ENCODE measurements at regions not wholly inside any gene's neighbourhood (a gene's known extent, or its start where the extent isn't known, plus 50 kb on each side); places are given as distances from the start of the nearest gene placed in this dataset.
"Not testable (repeated sequence)": the region's sequence is repeated elsewhere in the genome, so short reads cannot be mapped to it uniquely, and the experiment has no call there.

DNA sequence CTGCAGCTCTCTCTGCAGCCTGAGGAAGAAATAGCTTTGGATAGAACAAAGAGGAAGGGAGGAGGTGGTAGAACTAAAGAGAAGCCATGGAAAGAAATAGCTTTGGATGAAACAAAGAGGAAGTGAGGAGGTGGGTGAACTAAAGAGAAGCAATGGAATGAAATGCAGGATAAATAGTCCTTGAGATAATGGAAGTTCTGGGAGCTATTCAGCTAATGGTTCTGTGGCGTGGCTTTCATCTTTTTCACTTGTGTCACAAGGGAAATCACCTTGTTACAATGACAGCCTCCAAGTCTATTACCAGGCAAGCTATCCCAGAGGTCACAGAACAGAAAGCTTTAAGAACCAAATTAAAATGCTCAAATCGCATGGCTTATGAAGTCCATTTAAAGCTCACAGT lies 141.3 kb upstream of the ARG1 start:
- DNase-seq, result no peak

DNA sequence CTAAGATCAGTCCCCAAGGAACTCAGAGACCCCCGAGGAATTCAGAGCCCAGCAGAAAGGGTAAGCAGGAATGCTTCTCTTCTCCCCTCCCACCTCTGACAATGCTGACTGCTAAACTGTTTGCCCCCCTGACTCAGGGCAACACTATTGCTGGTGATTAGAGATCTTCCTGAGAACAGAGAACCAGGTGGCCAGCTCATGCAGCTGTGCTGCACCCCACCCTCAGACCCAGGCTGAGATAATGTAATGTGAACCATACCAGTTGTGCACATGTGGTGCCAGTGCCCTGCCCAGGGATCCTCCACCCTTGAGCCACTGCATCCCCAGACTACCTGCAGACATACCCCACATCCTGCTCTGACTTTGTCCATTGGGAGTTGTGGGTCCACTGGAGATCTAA lies 139.1 kb upstream of the ARG1 start:
- no peak for DNase-seq

DNA sequence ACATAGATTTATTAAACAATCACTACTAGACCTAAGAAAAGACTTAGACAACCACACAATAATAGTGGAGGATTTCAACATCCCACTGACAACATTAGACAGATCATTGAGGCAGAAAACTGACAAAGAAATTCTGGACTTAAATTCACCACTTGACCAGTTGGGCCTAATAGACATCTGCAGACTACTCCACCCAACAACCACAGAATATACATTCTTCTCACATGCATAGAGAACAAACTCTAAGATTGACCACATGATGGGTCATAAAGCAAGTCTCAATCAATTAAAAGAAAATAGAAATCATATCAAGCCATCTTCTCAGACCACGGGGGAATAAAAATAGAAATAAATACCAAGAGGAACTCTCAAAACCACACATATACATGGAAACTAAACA lies 136.7 kb upstream of the ARG1 start:
- no peak for DNase-seq

DNA sequence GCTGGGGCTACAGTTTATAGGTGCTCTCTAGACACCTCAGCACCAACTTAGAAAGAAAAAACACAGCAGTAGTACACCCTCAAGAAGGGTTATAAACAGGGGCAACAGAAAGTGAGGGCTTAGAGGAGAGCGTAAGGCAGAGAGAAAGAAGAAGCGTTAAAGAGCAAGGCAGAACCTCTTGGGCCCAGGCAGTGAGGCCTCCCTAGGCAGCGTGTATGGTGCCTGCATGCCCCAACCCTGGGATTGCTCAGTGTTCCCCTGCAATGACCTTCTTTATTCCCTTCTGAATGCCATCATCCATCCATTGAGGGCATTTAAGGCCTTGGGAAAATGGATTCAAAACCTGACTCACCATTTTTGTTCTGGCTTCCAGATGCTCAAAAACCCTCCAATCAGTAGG lies 130.0 kb upstream of the ARG1 start:
- DNase-seq, result no peak

DNA sequence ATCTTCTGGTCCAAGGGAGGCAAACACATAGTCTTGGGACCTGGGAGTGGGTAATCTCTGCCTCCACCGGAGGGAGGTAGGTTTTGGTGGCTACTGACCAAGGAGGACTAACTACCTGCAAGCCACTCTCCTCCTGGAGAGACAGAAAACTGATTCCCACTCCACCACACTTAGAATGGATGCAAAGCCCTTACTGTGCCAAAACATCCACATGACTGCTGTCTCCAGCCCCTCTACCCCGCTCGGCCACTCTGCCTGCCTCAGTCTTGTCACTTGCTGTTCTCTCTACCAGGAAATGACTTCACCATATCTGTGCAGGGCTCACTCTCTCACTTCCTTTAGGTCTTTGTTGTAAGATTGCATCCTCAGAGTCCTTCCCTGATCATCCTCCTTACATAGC lies 129.5 kb upstream of the ARG1 start:
- DNase-seq, result peak; percentile 67

DNA sequence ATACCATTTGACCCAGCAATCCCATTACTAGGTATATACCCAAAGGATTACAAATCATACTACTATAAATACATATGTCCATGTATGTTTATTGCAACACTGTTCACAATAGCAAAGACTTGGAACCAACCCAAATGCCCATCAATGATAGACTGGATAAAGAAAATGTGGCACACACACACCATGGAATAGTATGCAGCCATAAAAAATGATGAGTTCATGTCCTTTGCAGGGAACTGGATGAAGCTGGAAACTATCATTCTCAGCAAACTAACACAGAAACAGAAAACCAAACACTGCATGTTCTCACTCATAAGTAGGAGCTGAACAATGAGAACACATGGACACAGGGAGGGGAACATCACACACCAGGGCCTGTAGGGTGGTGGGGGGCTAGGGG lies 127.7 kb upstream of the ARG1 start:
- DNase-seq, result not testable (repeated sequence)

DNA sequence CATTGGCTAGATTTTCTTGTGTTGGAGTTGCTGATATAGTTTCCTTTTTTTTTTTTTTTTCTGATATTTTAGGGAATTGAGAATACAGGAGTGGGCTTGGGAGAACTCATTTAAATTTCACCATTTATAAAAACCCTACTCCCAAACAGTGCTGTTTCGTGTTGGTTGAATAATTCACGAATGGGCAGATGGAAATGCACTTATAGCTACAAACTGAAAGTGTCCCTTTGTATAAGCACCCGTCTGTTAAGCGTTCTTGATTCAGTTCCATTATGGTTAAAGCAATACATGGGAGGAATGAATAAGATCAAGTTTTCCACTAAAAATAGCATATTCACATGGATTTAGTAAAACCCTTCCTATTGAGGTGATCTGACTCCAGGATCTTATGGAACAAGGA lies 122.2 kb upstream of the ARG1 start:
- no peak for DNase-seq

DNA sequence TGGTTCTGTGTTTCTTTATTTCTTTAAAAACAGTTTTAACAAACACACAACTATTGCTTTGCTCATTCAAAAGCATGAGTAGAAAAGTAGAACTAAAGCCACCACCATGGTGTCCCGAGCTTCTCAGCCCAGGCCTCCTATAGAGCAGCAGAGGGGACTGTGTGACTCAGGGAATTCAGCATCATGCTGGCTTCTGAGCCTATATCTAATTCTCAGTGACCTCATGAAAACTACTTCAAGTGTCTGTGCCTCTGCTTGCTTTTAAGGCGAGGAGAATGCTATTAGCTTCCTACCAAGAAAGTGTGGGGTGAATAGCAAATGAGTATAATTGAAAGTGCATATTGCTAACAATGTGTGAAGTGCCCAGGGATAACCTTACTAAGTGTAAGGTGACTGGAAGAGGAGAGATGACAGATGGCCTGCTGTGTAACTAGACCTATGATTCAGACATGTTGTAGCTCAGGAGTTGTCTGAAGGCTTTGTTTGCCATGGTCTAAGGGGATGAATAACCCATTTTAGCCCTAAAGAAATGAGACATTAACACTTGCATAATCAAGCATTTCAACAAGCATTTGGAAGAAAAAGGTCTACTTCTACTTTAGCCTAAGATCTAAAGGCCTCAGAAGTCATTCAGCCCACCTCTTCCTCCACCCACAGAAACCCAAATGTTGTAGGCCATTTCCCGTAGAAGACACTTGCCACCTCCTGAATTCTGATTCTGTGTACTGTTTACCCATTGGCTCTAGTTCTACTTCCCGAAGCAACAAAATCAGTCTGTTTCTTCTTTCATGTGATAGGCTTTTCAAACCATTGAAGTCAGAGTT lies 121.5 kb upstream of the ARG1 start:
- DNase-seq, result no peak

DNA sequence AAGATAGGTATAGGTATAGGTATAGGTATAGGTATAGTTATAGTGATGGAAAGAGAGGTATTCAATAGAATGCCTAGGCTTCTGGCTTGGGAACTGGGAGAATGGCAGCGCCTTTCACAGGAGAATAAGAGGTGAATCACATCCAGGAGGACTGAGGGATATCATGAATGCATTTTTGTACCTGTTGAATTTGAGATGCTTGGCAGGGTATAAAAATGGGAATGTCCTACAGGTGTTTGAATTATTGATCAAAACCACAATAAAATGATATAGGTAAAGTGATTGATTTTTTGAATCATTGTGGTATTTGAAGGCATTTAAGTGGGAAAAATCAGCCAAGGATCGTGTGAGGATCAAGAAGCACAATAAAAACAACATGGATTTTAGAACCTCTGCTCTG lies 119.2 kb upstream of the ARG1 start:
- no peak for DNase-seq

DNA sequence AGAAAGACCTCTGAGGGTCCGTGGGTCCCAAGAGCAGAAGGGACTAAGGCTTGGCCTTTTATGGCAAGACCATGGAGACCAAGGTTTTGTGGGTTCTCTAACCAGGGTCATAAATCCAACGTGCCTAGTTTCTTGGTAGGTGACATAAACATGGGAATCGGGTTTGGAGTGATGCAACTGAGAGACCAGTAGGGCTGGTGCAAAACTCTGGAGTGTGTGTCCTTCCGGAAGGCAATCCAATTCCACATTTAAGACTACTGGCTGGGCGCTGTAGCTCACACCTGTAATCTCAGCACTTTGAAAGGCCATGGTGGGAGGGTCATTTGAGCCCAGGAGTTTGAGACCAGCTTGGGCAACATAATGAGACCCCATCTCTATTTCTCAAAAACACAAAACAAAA lies 116.5 kb upstream of the ARG1 start:
- no peak for DNase-seq

DNA sequence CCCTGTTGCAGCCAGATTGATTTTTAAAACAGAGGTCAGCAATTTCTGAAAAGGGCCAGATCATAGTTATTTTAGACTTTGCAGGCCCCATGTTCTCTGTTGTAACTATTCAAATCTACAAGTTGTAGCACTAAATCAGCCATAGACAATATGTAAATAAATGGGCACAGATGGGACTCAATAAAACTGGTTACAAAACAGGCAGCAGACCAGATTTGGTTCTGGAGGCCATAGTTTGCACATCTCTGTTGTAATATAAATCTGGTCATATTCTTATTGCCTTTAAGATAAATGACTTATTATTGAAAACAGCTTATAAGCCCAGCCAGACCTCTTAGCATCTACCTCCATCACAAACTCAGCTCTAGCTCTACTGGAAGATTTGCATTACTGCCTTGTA lies 114.0 kb upstream of the ARG1 start:
- no peak for DNase-seq

DNA sequence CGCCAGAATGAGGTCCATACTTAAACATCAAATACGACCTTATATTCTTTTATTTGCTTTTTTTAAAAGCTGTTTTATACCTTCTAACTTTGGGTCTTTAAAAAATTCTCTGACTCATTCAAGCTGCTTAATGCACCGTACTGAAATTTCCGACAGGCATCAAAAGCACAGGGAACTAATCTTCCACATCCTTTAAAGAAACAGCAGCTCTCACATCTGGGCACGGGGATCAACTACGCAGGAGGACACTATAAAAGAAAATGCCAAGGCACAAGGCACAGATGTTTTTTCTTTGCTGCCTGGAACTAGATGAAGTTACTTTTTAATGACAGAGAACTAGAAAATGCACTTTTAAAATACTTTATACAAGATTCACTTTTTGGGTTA lies 112.4 kb upstream of the ARG1 start:
- no peak for DNase-seq

DNA sequence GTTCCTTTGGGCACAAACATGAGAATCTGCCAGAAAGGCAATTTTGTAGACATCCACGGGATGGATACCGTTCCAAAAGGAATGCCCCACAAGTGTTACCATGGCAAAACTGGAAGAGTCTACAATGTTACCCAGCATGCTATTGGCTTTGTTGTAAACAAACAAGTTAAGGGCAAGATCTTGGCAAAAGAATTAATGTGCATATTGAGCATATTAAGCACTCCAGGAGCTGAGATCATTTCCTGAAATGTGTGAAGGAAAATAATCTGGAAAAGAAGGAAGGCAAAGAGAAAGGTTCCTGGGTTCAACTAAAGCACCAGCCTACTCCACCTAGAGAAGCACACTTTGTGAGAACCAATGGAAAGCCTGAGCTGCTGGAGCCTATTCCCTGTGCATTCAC lies 103.9 kb upstream of the ARG1 start:
- DNase-seq, result no peak

DNA sequence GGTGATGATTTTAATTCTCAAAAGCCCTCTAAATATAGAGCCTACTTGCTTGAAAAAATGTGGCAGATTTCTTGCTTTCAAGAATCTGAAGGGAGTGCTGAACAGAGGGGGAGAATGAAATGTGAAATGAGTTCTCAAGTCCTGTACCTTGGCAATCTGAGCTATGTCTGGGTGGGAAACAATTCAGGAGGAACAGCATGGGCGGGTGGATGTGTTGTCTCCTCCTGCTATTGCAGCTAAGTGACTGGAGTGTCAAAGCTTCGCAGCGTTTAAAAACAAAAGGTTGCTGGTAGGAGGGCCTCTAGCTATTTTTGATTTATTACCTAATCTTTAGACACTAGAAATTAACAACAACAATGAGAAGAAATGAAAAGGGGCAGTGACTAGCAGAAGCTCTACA lies 102.5 kb upstream of the ARG1 start:
- DNase-seq, result no peak

DNA sequence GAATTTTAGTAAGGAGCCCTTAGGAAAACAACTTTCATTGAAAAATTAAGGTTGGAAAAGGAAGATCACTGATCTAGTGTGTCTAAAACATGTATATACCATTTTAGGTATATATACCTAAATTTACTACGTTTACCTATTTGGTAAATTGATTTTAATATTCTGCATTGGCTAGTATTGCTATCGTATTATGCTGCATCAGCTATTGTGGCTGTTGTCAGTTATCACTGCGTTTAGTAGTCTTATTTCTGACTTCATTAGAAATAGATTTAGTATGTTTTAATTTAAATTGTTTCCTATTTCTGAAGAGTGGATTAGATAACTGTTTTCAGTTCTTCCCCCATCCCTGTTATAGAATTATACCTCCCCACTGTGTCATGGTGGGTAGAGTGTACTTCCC lies 101.7 kb upstream of the ARG1 start:
- no peak for DNase-seq

DNA sequence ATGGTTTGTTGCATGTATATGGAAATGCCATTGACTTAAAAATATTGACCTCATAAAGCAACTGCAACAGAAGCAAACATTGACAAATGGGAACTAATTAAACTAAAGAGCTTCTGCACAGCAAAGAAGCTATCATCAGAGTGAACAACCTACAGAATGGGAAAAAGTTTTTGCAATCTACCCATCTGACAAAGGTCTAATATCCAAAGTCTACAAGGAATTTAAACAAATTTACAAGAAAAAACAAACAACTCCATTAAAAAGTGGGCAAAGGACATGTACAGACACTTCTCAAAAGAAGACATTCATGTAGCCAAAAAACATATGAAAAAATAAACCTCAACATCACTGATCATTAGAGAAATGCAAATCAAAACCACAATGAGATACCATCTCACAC lies 99.7 kb upstream of the ARG1 start:
- DNase-seq, result not testable (repeated sequence)

DNA sequence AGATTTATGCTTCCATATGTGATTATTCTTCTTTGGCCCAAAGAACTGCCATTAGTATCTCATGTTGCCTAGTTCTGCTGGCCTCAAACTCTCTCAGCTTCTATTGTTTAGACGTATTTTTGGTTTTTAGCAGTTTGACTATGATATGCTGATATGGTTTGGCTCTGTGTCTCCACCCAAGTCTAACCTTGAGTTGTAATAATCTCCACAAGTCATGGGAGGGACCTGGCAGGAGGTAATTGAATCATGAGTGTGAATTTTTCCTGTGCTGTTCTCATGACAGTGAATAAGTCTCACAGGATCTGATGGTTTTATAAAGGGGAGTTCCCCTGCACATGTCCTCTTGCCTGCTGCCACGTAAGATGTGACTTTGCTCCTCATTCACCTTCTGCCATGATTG lies 96.7 kb upstream of the ARG1 start:
- no peak for DNase-seq

DNA sequence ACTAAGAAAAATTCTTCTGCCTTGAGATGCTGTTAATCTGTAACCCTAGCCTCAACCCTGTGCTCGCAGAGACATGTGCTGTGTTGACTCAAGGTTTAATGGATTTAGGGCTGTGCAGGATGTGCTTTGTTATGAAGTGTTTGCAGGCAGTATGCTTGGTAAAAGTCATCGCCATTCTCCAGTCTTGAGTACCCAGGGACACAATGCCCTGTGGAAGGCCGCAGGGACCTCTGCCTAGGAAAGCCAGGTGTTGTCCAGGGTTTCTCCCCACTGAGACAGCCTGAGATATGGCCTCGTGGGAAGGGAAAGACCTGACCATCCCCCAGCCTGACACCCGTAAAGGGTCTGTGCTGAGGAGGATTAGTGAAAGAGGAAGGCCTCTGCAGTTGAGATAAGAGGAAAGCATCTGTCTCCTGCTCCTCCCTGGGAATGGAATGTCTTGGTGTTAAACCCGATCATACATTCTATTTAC lies 94.2 kb upstream of the ARG1 start:
- DNase-seq, result not testable (repeated sequence)

DNA sequence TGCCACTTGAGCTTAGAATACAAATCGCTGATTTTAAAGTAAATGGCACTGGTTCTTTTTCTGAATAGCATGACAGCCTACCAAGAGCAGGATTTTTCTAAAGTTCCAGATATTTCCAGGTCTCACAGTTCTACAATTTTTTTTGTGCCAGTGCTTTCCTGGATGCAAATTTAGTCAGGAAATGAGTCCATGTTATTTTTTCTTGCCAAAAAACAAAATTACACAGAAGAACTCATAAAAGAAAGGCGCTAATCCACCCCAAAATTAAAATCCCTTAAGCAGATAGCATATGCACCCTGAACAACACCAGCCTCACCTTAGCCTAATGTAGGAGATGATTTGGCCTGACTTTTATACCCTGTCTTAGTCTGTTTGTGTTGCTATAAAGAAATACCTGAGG lies 86.4 kb upstream of the ARG1 start:
- DNase-seq, result no peak

DNA sequence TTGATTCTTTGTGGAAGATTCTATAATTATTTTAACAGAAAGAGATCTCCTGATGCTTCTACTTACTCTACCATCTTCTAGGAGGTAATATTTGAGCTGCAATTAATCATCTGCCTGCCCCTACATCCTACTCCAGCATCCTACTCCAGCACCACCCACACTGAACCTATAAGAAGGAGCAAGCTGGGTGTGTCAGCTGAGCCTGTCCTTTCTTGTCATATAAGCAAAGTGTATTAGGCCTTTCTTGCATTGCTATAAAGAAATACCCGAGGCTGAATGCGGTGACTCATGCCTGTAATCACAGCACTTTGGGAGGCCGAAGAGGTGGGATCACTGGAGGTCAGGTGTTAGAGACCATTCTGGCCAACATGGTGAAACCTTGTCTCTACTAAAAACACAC lies 84.2 kb upstream of the ARG1 start:
- DNase-seq, result no peak

DNA sequence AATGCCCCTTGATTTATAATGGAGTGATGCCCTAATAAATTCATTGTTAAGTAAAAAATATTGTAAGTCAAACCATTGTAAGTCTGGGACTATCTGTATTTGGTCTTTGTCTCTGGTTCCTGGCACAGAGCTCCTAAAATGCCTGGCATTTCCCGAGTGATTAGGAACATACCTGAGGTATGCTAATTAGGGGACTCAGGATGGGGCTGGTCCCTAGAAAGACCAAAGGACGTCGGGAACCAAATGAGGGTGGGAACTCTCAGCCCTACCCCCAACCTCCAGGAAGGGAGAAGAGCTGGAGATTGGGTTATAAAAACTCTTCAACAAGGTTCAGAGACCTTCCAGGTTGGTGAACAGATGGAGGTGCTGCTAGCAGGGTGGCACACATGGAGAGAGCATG lies 82.6 kb upstream of the ARG1 start:
- no peak for DNase-seq

DNA sequence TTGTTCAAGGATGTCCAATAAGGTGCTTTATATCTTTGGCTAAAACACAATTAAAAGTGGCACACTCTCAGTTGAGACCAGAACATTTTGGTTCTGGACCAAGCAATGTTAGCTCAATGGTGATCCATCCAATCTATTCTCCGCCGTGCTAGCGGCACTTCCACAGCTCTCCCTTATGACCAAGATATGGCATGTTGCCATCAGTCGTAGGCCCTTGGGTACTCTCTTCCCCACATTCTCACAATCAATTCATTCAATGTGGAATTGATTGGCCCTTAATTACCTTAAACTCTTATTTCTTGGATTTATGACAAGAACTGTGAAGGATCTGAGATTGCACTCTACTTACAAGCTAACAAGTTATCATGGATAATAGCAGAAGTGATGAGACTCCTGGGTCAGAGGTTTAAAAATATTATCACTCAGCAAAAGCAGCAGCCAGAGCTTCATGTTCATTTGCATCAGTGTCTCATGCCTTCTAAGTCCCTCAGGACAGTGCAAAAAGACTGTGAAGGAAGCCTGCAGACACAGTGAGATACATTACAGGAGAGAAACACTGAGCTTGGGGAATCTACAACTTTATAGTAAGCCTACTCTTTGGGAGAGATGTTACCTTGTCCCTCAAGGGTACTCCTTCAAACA lies 80.0 kb upstream of the ARG1 start:
- DNase-seq, result no peak

DNA sequence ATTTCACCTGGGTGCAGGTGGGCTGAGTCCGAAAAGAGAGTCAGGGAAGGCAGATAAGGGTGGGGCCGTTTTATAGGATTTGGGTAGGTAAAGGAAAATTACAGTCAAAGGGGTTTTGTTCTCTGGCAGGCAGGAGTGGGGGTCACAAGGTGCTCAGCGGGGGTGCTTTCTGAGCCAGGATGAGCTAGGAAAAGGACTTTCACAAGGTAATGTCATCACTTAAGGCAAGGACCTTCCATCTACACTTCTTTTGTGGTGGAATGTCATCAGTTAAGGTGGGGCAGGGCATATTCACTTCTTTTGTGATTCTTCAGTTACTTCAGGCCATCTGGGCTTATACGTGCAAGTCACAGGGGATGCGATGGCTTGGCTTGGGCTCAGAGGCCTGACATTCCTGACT lies 68.6 kb upstream of the ARG1 start:
- DNase-seq, result not testable (repeated sequence)

DNA sequence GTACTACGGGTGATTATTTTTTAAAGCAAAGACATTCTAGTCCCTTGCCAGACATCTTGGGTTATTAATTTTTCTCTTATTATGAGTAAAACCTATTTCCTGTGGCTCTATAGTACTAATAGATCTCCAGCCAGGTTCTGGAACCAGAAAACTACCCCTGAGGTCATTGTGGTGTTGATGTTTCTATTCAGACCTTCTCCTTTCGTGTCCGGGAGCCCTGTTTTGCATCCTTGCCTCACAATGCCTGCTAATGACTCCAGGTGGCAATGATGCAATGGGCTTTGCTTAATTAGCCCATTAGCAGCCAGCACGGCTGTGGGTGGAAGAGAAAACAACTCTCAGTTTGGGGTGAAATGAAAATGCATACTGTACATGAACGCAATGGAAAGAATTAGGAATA lies 62.9 kb upstream of the ARG1 start:
- no peak for DNase-seq

DNA sequence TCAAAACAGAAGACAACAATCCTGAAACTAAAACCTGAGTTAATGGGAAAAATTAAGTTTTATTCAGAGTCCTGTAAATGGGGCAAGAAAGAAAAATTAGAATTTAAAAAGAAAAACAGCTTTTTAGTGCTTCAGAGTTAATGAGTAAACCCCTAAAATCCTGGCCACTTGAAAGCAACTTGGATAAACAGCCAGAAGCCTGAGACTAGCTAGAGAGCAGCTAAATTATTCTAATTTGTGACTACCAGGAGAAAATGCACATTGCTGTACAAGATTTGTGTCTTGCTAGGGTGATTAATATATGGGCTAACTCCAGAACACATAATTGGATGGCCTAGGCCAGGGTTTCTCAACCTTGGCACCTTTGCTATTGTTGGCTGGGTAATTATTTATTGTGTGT lies 62.4 kb upstream of the ARG1 start:
- DNase-seq, result no peak
